ENCODE measurements at regions not wholly inside any gene's neighbourhood (a gene's known extent, or its start where the extent isn't known, plus 50 kb on each side); places are given as distances from the start of the nearest gene placed in this dataset.
A peak's percentile ranks its signal among the peaks of the same experiment; 100 is the strongest.
"Not testable (repeated sequence)": the region's sequence is repeated elsewhere in the genome, so short reads cannot be mapped to it uniquely, and the experiment has no call there.

- peak; percentile 33 for DNase-seq (ENCODE audit: low read depth)
Measured at GRCh38 chr5:152051499-152052454, 127.1 kb upstream of the GLRA1 start.

GRCh38 chr5:152046361-152046760 lies 121.7 kb upstream of the GLRA1 start:
- DNase-seq (ENCODE audit: low read depth), result no peak

GRCh38 chr5:152038856-152039255 lies 114.2 kb upstream of the GLRA1 start:
- DNase-seq (ENCODE audit: low read depth), result peak; percentile 42

GRCh38 chr5:152026328-152027024 lies 101.8 kb upstream of the GLRA1 start:
- not testable (repeated sequence) for DNase-seq (ENCODE audit: low read depth)

- DNase-seq (ENCODE audit: low read depth), result no peak
Measured at GRCh38 chr5:152016421-152016820, 91.8 kb upstream of the GLRA1 start.

GRCh38 chr5:152007653-152008335 lies 83.1 kb upstream of the GLRA1 start:
- no peak for DNase-seq (ENCODE audit: low read depth)

- no peak for DNase-seq (ENCODE audit: low read depth)
Measured at GRCh38 chr5:152004095-152004494, 79.4 kb upstream of the GLRA1 start.

Data from renal cortical epithelial cell (primary cell).